HUDEP-2 (cell line): ENCODE measurements at regions not wholly inside any gene's neighbourhood (a gene's known extent, or its start where the extent isn't known, plus 50 kb on each side); places are given as distances from the start of the nearest gene placed in this dataset.

Experiments
- DNase-seq, 76 experiments: peaks; one replicate each; lab custom pipeline; 2025; ENCODE audit not compliant: unreplicated experiment in 76 of 76; lab: John Stamatoyannopoulos, UW

DNA sequence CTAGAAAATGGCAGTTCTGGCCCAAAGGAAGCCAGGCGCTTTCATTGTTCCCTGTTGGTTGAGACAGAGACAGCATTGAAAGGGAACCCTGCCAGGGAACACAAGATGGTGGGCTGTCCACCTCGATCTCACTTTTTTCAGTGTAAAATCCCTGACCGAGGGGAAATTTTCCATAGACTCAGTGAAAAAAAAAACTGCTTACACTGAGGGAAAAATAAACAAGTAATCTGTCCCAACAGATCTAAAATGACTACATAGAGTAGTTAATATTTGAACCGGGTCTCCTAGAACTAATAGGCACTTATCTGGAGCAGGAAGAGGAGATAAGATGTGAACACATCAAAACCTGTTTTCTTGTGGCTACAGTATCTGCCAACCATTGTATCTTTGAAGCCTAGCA, 763.4 kb upstream of the GOLIM4 start:
- no peak for DNase-seq

GRCh38 chr3:168858327-168858726, 762.6 kb upstream of the GOLIM4 start:
- peak in 1 of 76 experiments; percentile 0 for DNase-seq

DNA sequence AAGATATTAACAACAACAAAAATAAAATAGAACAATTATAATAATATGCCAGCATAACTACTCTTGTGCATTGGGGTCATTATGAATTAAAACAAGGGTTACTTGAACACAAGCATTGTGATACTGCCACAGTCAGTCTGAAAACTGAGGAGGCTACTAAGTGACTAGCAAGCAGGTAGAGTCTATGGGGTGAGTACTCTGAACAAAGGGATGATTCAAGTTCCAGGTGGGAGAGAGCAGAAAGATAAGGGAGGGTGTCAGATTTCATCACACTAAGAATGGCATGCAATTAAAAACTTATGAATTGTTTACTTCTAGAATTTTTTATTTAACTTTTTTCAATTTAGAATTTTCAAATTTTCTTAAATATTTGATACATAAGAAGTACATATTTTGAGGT, 754.4 kb upstream of the GOLIM4 start:
- no peak for DNase-seq

- DNase-seq = peak in 10 of 76 experiments; percentile 0 to 32 (median 6)
Measured at GRCh38 chr3:168847291-168847883, 751.7 kb upstream of the GOLIM4 start.

- DNase-seq = no peak
Measured at GRCh38 chr3:168844894-168845482, 749.3 kb upstream of the GOLIM4 start.

DNA sequence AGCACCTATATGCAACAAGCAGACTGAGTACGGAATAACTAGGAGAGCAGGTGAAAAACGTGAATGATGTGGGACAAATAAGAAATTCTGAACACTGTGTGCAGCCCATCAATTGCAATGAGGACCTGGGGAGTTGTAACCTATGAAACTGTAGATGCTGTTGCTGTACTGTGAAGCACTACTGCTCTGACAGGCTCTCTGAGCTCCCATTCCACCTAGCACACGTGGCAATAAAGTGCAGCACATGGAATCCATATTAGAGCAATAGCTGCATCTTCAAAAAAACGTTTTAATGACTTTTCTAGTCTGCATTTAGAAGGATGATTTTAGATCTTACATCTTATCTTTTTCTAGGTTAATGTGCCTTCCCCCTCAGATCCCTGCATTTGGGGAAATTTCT, 748.7 kb upstream of the GOLIM4 start:
- DNase-seq = no peak

DNA sequence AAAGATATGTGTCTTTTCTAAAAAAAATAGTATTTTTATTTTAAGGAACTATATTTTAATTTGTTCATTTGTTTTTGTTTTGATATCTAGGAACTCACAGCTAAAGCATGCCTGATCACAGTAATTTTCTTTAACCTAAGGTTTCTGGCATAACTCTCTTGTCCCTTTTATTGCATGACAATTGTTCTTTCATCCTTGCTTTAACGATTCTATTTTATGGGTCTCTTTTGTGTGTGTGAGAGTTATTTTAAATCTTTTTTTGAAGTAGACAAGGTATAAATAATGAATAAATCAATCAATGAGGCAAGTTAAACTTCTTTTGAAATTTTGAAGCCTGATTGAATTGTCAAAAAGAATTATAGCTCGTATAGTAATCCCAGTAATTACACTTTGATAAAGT, 747.8 kb upstream of the GOLIM4 start:
- no peak for DNase-seq

DNA sequence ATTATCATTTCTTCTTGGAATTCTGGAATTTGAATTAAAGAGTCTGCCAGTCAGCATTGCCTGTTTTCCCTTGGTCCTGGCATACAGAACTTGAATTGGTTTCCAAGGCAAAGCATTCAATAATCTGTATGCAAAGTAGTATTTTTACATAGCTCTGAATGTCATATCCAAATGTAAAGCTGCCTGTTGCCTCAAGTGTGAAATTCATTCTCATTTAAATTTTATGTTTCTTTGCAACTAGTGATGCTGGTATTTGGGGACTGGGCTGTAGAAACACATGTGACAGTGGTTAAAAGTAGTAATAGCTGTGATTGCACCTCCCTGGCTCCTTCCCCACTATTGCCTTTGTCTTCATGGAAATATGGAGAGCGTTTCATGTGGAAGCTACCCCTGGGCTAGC, 743.9 kb upstream of the GOLIM4 start:
- no peak for DNase-seq

- DNase-seq = no peak
Measured at GRCh38 chr3:168834558-168834957, 738.8 kb upstream of the GOLIM4 start.

GRCh38 chr3:168828943-168829342, 733.2 kb upstream of the GOLIM4 start:
- no peak for DNase-seq

GRCh38 chr3:168828536-168828935, 732.8 kb upstream of the GOLIM4 start:
- no peak for DNase-seq

DNA sequence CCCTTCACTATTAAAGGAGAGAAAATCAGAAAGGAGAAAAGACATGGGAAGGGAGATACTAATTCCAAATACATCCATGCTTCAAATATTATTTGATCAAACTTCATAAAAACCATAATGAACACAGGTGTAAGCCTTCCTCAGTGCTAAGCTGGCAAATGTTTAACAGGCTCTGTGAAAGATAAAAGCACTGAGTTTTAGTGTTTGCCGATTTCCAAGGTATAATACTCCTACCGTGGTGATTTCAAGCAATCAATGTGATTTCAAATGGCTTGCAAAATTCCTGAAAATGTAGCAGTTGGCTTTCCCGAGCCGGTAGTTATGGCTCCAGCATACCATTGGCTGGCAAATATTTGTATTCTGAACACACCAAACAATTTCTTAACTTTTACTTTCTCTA, 732.3 kb upstream of the GOLIM4 start:
- no peak for DNase-seq

DNA sequence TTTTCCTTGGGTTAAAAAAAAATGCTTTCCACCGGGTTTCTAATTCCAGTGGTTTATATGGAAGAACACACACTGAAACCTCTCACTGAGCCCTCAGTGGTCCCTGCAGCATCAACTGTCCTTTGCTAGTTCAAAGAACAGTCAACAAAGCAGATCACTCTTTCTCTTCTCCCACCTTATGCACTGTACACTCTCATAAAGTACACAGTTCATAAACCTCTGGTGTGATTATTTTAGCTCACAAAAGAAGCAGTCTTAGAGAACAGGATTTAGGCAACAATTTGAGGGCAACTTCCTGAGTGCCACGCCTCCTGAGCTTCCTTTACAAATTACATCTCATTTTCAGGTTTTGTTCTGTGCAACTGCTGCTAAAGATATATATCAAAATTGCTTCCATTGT, 728.4 kb upstream of the GOLIM4 start:
- no peak for DNase-seq

DNA sequence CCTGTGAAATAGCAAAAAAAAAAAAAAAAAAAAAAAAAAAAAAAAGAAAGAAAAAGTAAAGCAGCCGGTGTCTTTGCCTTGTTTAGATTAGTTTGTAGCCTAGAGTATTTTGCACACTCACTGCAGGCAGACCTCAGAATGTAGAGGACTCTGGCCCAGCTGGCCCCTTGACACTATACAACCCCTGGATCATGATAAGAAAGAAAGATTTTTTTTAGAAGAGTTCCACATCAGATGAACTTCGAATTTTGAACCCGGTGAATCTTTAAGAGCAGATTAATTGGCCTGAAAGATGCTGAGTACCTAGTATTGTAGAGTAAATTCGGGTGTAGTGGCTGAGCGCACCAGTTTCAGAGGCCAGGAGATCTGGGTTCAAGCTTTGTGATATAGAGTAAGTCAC, 727.7 kb upstream of the GOLIM4 start:
- DNase-seq = no peak

DNA sequence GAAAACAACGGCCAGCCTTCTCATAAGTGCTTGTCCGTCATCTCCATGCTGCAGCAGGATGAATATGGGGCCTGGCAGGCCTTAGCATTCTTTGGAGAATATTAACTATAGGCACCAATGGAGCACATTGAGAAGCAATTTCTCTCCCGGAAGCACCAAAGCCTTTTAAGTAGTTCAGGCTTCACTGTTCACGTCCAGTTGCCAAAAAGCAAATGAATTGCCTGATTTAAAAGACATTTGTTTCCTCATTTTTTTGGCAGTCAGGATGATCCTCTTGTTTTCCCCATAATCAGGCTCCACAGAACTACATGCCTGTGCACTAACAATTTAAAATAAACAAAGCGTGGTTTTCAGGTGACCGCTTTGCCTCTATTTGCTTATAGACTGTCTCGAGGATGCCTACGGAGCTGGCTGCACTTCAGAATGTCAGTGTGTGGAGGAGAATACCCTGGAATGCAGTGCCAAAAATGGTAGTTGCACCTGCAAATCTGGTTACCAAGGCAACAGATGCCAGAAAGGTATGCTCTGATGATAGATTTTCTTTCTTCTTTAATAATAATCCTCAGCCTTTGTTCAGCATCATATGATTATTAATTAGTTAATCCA, 725.2 kb upstream of the GOLIM4 start:
- DNase-seq = no peak

DNA sequence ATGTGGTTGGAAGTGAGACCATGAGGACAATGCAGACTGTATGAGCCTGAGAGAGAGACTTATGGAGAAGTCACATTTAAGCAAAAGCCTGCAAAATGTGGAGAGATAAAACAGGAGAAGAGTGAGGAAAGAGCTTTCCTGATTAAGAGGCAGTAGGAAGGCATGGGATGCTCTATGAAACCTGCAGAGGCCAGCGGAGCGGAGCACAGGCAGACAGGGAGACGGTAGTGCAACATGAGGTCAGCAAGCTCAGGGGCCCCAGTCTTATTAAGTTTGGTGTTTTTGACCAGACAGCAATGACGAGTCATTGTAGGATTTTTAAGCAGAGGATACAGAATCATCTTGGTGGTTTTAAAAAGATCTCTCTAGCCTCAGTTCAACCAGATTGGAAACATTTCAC, 721.5 kb upstream of the GOLIM4 start:
- DNase-seq = no peak

GRCh38 chr3:168815946-168816345, 720.2 kb upstream of the GOLIM4 start:
- DNase-seq = no peak

DNA sequence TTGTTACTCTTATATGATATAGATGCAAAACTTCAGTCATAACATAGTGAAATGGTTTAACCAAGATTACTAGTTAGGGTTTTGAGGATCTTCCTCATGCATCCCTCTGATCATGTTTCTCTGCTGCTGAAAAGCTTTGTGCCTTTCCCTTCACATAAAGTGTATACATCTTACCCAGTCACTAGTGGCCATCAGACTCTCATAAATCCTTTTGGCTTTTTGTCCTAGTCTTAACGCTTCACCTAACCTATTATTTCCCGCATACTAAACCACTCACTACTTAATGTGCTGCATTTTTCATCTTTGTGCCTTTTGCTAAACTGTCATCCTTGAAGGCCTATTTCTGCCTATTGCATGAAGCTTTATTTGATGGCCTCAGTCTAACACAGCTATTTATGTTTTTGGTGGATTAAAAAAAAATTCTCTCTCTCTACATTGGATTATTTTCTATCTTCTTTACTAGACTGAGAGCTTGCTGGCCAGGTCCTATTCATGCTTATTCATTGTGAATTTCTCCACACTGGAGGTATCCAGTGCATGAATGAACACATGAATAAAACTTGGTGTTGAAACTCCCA, 717.6 kb upstream of the GOLIM4 start:
- no peak for DNase-seq

DNA sequence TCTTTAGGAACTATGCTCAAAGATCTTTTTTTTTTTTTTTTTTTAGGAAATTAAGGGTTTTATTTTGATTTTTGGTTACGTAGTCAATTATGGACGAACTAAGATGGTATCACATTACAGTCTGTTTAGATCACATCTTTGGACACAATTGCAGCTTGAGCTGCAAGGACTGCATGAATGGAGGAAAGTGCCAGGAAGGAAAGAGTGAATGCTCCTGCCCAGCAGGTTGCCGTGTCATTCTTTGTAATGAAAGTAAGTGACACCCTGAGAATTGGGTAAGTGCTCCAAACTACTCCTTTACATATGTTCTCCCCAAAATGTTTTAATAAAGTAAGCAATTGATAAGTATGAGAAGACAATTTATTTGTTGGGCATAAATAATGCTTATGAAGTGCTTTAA, 716.5 kb upstream of the GOLIM4 start:
- no peak for DNase-seq

- DNase-seq = no peak
Measured at GRCh38 chr3:168808596-168808995, 712.9 kb upstream of the GOLIM4 start.

DNA sequence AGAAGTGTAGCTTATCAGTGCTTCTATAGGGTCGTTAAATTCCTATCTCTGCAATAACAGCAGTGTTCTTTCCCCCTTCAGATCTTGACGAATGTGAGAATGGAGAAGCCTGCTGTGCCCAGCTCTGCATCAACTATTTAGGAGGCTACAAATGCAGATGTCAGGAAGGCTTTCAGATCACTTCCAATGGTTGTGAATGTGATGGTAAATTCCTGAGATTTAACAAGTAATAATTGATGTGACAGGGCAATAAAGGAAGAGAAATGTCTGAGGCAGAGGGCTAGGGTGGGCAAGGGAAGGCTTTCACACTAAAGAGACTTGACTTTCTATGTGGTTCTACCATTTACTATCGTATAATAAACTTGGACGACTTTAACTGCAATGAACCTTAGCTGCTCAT, 711.7 kb upstream of the GOLIM4 start:
- no peak for DNase-seq

DNA sequence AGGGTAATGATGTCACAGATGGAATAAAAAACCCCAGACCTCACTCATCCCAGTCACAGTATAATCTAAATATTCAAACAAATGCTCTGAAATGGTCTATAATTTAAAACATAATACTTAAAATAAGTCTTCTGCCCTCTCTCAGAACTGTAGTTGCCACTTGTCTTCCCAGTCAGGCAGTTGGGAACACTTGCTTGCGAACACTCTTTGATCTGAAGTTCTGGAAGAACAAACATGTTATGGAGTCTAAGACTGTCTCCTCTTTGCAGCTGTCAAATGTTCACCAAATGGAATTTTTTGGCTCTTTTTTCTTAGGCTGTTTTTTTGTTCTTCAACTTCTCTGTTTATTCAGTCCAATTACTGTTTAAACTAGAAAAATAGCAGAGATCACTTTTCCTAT, 711.1 kb upstream of the GOLIM4 start:
- no peak for DNase-seq
